HEK293T (cell line): ENCODE measurements at regions not wholly inside any gene's neighbourhood (a gene's known extent, or its start where the extent isn't known, plus 50 kb on each side); places are given as distances from the start of the nearest gene placed in this dataset.

Experiments used
- CTCF ChIA-PET: fragments of 350-600 bp; formaldehyde crosslinking; extraction: SDS; loops from one replicate; lab custom pipeline; 2021; ENCODE audit warnings: antibody characterized with exemption, inconsistent platforms; lab: Yijun Ruan, JAX
- POLR2A ChIA-PET: fragments of 350-600 bp; formaldehyde crosslinking; extraction: SDS; loops from one replicate; lab custom pipeline; 2020; ENCODE audit warnings: antibody characterized with exemption, inconsistent platforms; lab: Yijun Ruan, JAX
- DNase-seq: peaks from one replicate; pipeline ENCODE4 v3.0.0; 2012; ENCODE audit warnings: mixed read lengths; ENCODE audit errors: extremely low spot score
- ARNT ChIP-seq: fragments of 450-650 bp; IDR thresholded peaks from 2 replicates; pipeline ENCODE4 v1.6.1; 2017; ENCODE audit warnings: mild to moderate bottlenecking
- BHLHE40 ChIP-seq: fragments of 450-650 bp; IDR thresholded peaks from 2 replicates; pipeline ENCODE4 v1.6.1; 2016; ENCODE audit warnings: mild to moderate bottlenecking, moderate library complexity, borderline replicate concordance
- CTBP1 ChIP-seq: fragments of 450-650 bp; IDR thresholded peaks from 2 replicates; pipeline ENCODE4 v1.6.1; 2016; ENCODE audit warnings: borderline replicate concordance
- ELF4 ChIP-seq: fragments of 450-650 bp; IDR thresholded peaks from 2 replicates; pipeline ENCODE4 v1.6.1; 2017; ENCODE audit warnings: antibody characterized with exemption
- FOXA1 ChIP-seq: fragments of 450-650 bp; IDR thresholded peaks from 2 replicates; pipeline ENCODE4 v1.6.1; 2016; ENCODE audit warnings: mild to moderate bottlenecking
- FOXK2 ChIP-seq: fragments of 450-650 bp; IDR thresholded peaks from 2 replicates; pipeline ENCODE4 v1.6.1; 2016; ENCODE audit warnings: mild to moderate bottlenecking
- FOXM1 ChIP-seq: fragments of 450-650 bp; IDR thresholded peaks from 2 replicates; pipeline ENCODE4 v1.6.1; 2017; ENCODE audit warnings: mild to moderate bottlenecking, borderline replicate concordance
- HDGF ChIP-seq: fragments of 450-650 bp; IDR thresholded peaks from 2 replicates; pipeline ENCODE4 v1.6.1; 2017; ENCODE audit warnings: antibody characterized with exemption, borderline replicate concordance
- L3MBTL2 ChIP-seq: fragments of 450-650 bp; conservative IDR thresholded peaks from 2 replicates; pipeline ENCODE4 v1.6.1; 2016; ENCODE audit warnings: mild to moderate bottlenecking
- LEF1 ChIP-seq: fragments of 450-650 bp; IDR thresholded peaks from 2 replicates; pipeline ENCODE4 v1.6.1; 2017; ENCODE audit warnings: mild to moderate bottlenecking, borderline replicate concordance
- NFRKB ChIP-seq: fragments of 450-650 bp; IDR thresholded peaks from 2 replicates; pipeline ENCODE4 v1.6.1; 2016; ENCODE audit warnings: mild to moderate bottlenecking, moderate library complexity
- PKNOX1 ChIP-seq: fragments of 450-650 bp; IDR thresholded peaks from 2 replicates; pipeline ENCODE4 v1.6.1; 2016
- SP1 ChIP-seq: fragments of 450-650 bp; IDR thresholded peaks from 2 replicates; pipeline ENCODE4 v1.6.1; 2017
- SUZ12 ChIP-seq: fragments of 450-650 bp; IDR thresholded peaks from 2 replicates; pipeline ENCODE4 v1.6.1; 2016; ENCODE audit warnings: mild to moderate bottlenecking
- TARDBP ChIP-seq: fragments of 450-650 bp; IDR thresholded peaks from 2 replicates; pipeline ENCODE4 v1.6.1; 2016
- ZNF384 ChIP-seq: fragments of 450-650 bp; IDR thresholded peaks from 2 replicates; pipeline ENCODE4 v1.6.1; 2016

- TF ChIP-seq BHLHE40 (no peak), HDGF (no peak), ELF4 (no peak), SUZ12 (no peak), CTBP1 (no peak), ARNT (no peak), FOXM1 (no peak), SP1 (no peak), ZNF384 (no peak), NFRKB (no peak), LEF1 (no peak)
- ChIA-PET POLR2A (no interaction called here), CTCF (interaction anchor here (0.9 kb wide), 1 partner anchor 20 kb away, joined by 3 read pairs; no protein-coding TSS in a partner anchor)
- DNase-seq = no peak
Observed at GRCh38 chr12:125372085-125372484, 306.9 kb downstream of the AACS start.

- no peak for DNase-seq
- ChIA-PET POLR2A (no interaction called here), CTCF (no interaction called here)
- no peak for TF ChIP-seq CTBP1
- TF ChIP-seq ZNF384 = no peak
- TF ChIP-seq SUZ12 = no peak
- no peak for TF ChIP-seq TARDBP
- no peak for TF ChIP-seq SP1
- TF ChIP-seq ELF4 = no peak
- TF ChIP-seq BHLHE40 = no peak
- no peak for TF ChIP-seq NFRKB
- no peak for TF ChIP-seq FOXK2
- no peak for TF ChIP-seq ARNT
- TF ChIP-seq PKNOX1 = no peak
- TF ChIP-seq HDGF = no peak
- TF ChIP-seq LEF1 = no peak
- no peak for TF ChIP-seq L3MBTL2
- TF ChIP-seq FOXM1 = no peak
- no peak for TF ChIP-seq FOXA1
Observed at GRCh38 chr12:125373375-125373774, 308.1 kb downstream of the AACS start.

GRCh38 chr12:125376422-125376821 lies 311.2 kb downstream of the AACS start:
- CTCF ChIA-PET = no interaction called here
- no peak for DNase-seq
- TF ChIP-seq SP1 (no peak), ARNT (no peak), TARDBP (no peak), ZNF384 (no peak), NFRKB (no peak), FOXK2 (no peak), SUZ12 (no peak), LEF1 (no peak), HDGF (no peak), FOXM1 (no peak), L3MBTL2 (no peak), FOXA1 (no peak), BHLHE40 (no peak), CTBP1 (no peak), PKNOX1 (no peak), ELF4 (no peak)
- POLR2A ChIA-PET = no interaction called here

- ChIA-PET POLR2A (no interaction called here), CTCF (no interaction called here)
- TF ChIP-seq BHLHE40 = no peak
- no peak for TF ChIP-seq CTBP1
- TF ChIP-seq L3MBTL2 = no peak
- no peak for TF ChIP-seq ELF4
- TF ChIP-seq ARNT = no peak
- no peak for TF ChIP-seq FOXK2
- no peak for TF ChIP-seq TARDBP
- no peak for TF ChIP-seq SUZ12
- no peak for TF ChIP-seq LEF1
- no peak for TF ChIP-seq SP1
- no peak for TF ChIP-seq ZNF384
- no peak for TF ChIP-seq PKNOX1
- no peak for TF ChIP-seq FOXA1
- TF ChIP-seq HDGF = no peak
- no peak for TF ChIP-seq FOXM1
- no peak for DNase-seq
Observed at GRCh38 chr12:125377093-125377492, 311.9 kb downstream of the AACS start.

GRCh38 chr12:125381373-125381772 lies 316.1 kb downstream of the AACS start:
- ChIA-PET CTCF (no interaction called here), POLR2A (no interaction called here)
- TF ChIP-seq FOXA1 (no peak), CTBP1 (no peak), SP1 (no peak), HDGF (no peak), PKNOX1 (no peak), FOXM1 (no peak), L3MBTL2 (no peak), ARNT (no peak), ZNF384 (no peak), SUZ12 (no peak), NFRKB (no peak), FOXK2 (no peak)
- no peak for DNase-seq

- POLR2A ChIA-PET = no interaction called here
- TF ChIP-seq ARNT (no peak), ELF4 (no peak), ZNF384 (no peak), FOXA1 (no peak), CTBP1 (no peak)
- no peak for DNase-seq
- CTCF ChIA-PET = no interaction called here
Observed at GRCh38 chr12:125382926-125383325, 317.7 kb downstream of the AACS start.
